H1 (cell line): ENCODE measurements at regions not wholly inside any gene's neighbourhood (a gene's known extent, or its start where the extent isn't known, plus 50 kb on each side); places are given as distances from the start of the nearest gene placed in this dataset.

Experiments
- CTCF ChIA-PET: fragments of 300-600 bp; sonication (Branson Sonifier 250); formaldehyde crosslinking; loops from one replicate; lab custom pipeline; 2021; ENCODE audit not compliant: partially characterized antibody; lab: Charles Lee
- POLR2A ChIA-PET: fragments of 300-600 bp; sonication (Branson Sonifier 250); formaldehyde crosslinking; loops from one replicate; lab custom pipeline; 2021; ENCODE audit warnings: inconsistent platforms; ENCODE audit not compliant: partially characterized antibody; lab: Charles Lee
- DNase-seq, 2 experiments: peaks; one replicate each; pipeline versions ENCODE4 v3.0.0 to v3.0.0-alpha.2; 2010 to 2022; ENCODE audit warnings: low spot score in 2 of 2, low read depth in 1 of 2, mixed read lengths in 1 of 2
- FAIRE-seq: peaks from 2 replicates; lab custom pipeline; 2011; peaks lifted over from hg19 to GRCh38; lab: Jason Lieb, UNC
- H2AFZ ChIP-seq: 2 replicates; pipeline ENCODE4 v1.8.1; 2012; ENCODE audit warnings: low read length, inconsistent platforms
- H2AK5ac ChIP-seq: 2 replicates; pipeline ENCODE4 v1.6.1; 2013; ENCODE audit warnings: low read depth, low read length
- H2BK120ac ChIP-seq: replicated peaks from 2 replicates; pipeline ENCODE3; 2013; ENCODE audit warnings: low read depth, low read length, inconsistent platforms
- H2BK12ac ChIP-seq: 2 replicates; pipeline ENCODE4 v1.6.1; 2013; ENCODE audit warnings: low read depth, low read length
- H2BK15ac ChIP-seq: 2 replicates; pipeline ENCODE4 v1.6.1; 2013; ENCODE audit warnings: low read length
- H2BK20ac ChIP-seq: 2 replicates; pipeline ENCODE4 v1.6.1; 2013; ENCODE audit warnings: low read length
- H2BK5ac ChIP-seq: 2 replicates; pipeline ENCODE4 v1.6.1; 2013; ENCODE audit warnings: low read depth, low read length
- H3K14ac ChIP-seq: 2 replicates; pipeline ENCODE4 v1.6.1; 2013; ENCODE audit warnings: inconsistent platforms; ENCODE audit not compliant: insufficient read length
- H3K18ac ChIP-seq: 2 replicates; pipeline ENCODE4 v1.6.1; 2013; ENCODE audit warnings: low read length; ENCODE audit errors: extremely low read depth
- H3K23ac ChIP-seq: 2 replicates; pipeline ENCODE4 v1.6.1; 2013; ENCODE audit warnings: inconsistent platforms; ENCODE audit not compliant: insufficient read length
- H3K23me2 ChIP-seq: 2 replicates; pipeline ENCODE4 v1.6.1; 2013; ENCODE audit warnings: low read depth, low read length
- H3K27ac ChIP-seq: 2 replicates; pipeline ENCODE4 v1.6.1; 2011; ENCODE audit warnings: low read depth, low read length, inconsistent platforms
- H3K27me3 ChIP-seq, 4 experiments: replicated peaks in 1 of 4; 1 replicate in 1 of 4; 2 replicates in 3 of 4; pipeline versions ENCODE4 v1.6.1 to v1.8.1; 2011 to 2013; ENCODE audit warnings: low read length in 3 of 4, mild to moderate bottlenecking in 3 of 4, inconsistent platforms in 2 of 4, mixed read lengths in 2 of 4, moderate library complexity in 1 of 4; ENCODE audit not compliant: control insufficient read depth in 3 of 4, insufficient read depth in 3 of 4; ENCODE audit errors: extremely low read depth in 1 of 4
- H3K36me3 ChIP-seq, 4 experiments: 2 replicates each; pipeline versions ENCODE4 v1.6.1 to v1.8.1; 2011 to 2013; ENCODE audit warnings: mild to moderate bottlenecking in 4 of 4, low read length in 3 of 4, moderate library complexity in 2 of 4, control low read depth in 1 of 4, inconsistent platforms in 1 of 4; ENCODE audit not compliant: insufficient read depth in 4 of 4, control insufficient read depth in 2 of 4
- H3K4ac ChIP-seq: replicated peaks from 2 replicates; pipeline ENCODE3; 2013; ENCODE audit warnings: low read length, low read depth, mixed read lengths, inconsistent platforms; ENCODE audit not compliant: insufficient read length
- H3K4me1 ChIP-seq, 4 experiments: replicated peaks in 1 of 4; 1 replicate in 1 of 4; 2 replicates in 3 of 4; pipeline versions ENCODE4 v1.6.1 to v1.8.1; 2011 to 2013; ENCODE audit warnings: low read length in 3 of 4, inconsistent platforms in 2 of 4, mixed read lengths in 1 of 4; ENCODE audit not compliant: insufficient read depth in 4 of 4, control insufficient read depth in 3 of 4
- H3K4me2 ChIP-seq, 2 experiments: 2 replicates each; pipeline versions ENCODE4 v1.6.1 to v1.8.1; 2011 to 2013; ENCODE audit warnings: low read depth in 2 of 2, low read length in 2 of 2, control low read depth in 1 of 2, inconsistent platforms in 1 of 2, mild to moderate bottlenecking in 1 of 2; ENCODE audit not compliant: insufficient read depth in 1 of 2
- H3K4me3 ChIP-seq, 4 experiments: fragments of 200-600, 300-600 bp in 1 of 4; sonication (generic), shearing (Covaris generic), sonication (Bioruptor Twin) in 1 of 4; 2 replicates each; pipeline versions ENCODE4 v1.5.1 to v1.8.1; 2011 to 2016; ENCODE audit warnings: low read length in 4 of 4, low read depth in 3 of 4, control low read depth in 2 of 4, inconsistent platforms in 2 of 4, mild to moderate bottlenecking in 2 of 4, mixed read lengths in 1 of 4, moderate library complexity in 1 of 4; ENCODE audit not compliant: insufficient read depth in 2 of 4; ENCODE audit errors: extremely low read depth in 1 of 4
- H3K56ac ChIP-seq: replicated peaks from 2 replicates; pipeline ENCODE3; 2013; ENCODE audit warnings: low read depth, mild to moderate bottlenecking, mixed read lengths, low read length, inconsistent platforms; ENCODE audit not compliant: insufficient read length
- H3K79me1 ChIP-seq: 2 replicates; pipeline ENCODE4 v1.6.1; 2013; ENCODE audit warnings: low read depth, low read length, control low read depth
- H3K79me2 ChIP-seq, 2 experiments: 2 replicates each; pipeline versions ENCODE4 v1.6.1 to v1.8.1; 2012 to 2013; ENCODE audit warnings: low read length in 2 of 2, mild to moderate bottlenecking in 2 of 2, inconsistent platforms in 1 of 2; ENCODE audit not compliant: insufficient read depth in 2 of 2, control insufficient read depth in 1 of 2
- H3K9ac ChIP-seq, 4 experiments: replicated peaks in 1 of 4; 1 replicate in 1 of 4; 2 replicates in 3 of 4; pipeline versions ENCODE4 v1.6.1 to v1.8.1; 2011 to 2013; ENCODE audit warnings: low read depth in 3 of 4, low read length in 3 of 4, control low read depth in 2 of 4, mild to moderate bottlenecking in 2 of 4, moderate library complexity in 2 of 4, inconsistent platforms in 1 of 4; ENCODE audit errors: extremely low read depth in 1 of 4
- H3K9me3 ChIP-seq, 2 experiments: 2 replicates each; pipeline versions ENCODE4 v1.6.1 to v1.8.1; 2012 to 2013; ENCODE audit warnings: mild to moderate bottlenecking in 2 of 2, moderate library complexity in 2 of 2, control low read depth in 1 of 2, inconsistent platforms in 1 of 2, low read depth in 1 of 2, low read length in 1 of 2, mixed read lengths in 1 of 2; ENCODE audit not compliant: insufficient read depth in 2 of 2
- H4K20me1 ChIP-seq, 2 experiments: replicated peaks in 1 of 2; 2 replicates each; pipeline versions ENCODE3 to v1.8.1; 2011 to 2013; ENCODE audit warnings: inconsistent platforms in 2 of 2, low read length in 2 of 2, mild to moderate bottlenecking in 1 of 2; ENCODE audit not compliant: insufficient read depth in 2 of 2, control insufficient read depth in 1 of 2
- H4K5ac ChIP-seq: 2 replicates; pipeline ENCODE4 v1.6.1; 2013; ENCODE audit warnings: low read length, low read depth, mixed read lengths, inconsistent platforms; ENCODE audit not compliant: insufficient read length
- H4K8ac ChIP-seq: 2 replicates; pipeline ENCODE4 v1.8.0; 2013; ENCODE audit warnings: mild to moderate bottlenecking, moderate library complexity, low read length, inconsistent platforms; ENCODE audit not compliant: insufficient read depth; ENCODE audit errors: extremely low read depth
- H4K91ac ChIP-seq: replicated peaks from 2 replicates; pipeline ENCODE3; 2013; ENCODE audit warnings: low read length, mixed read lengths, inconsistent platforms; ENCODE audit not compliant: insufficient read length
- ASH2L ChIP-seq: fragments of 200-600, 300-600 bp; sonication (generic); IDR thresholded peaks from one replicate; pipeline ENCODE4 v1.7.1; 2017; ENCODE audit warnings: low read length
- CBX5 ChIP-seq: fragments of 300-800, 300-1000 bp; sonication (generic); IDR thresholded peaks from 2 replicates; pipeline ENCODE4 v1.7.1; 2016; ENCODE audit warnings: antibody characterized with exemption, low read length, low read depth
- GTF2F1 ChIP-seq: IDR thresholded peaks from 2 replicates; pipeline ENCODE4 v1.6.1; 2012; ENCODE audit warnings: low read depth, low read length, improper control_type of control experiment, borderline replicate concordance
- HDAC2 ChIP-seq, 2 experiments: fragments of 300-600 bp in 1 of 2; sonication (generic) in 1 of 2; IDR thresholded peaks; 2 replicates each; pipeline ENCODE4 v1.6.1; 2011 to 2012; ENCODE audit warnings: low read depth in 2 of 2, low read length in 2 of 2, mild to moderate bottlenecking in 2 of 2, moderate library complexity in 2 of 2, borderline replicate concordance in 1 of 2, inconsistent platforms in 1 of 2
- KDM4A ChIP-seq: IDR thresholded peaks from one replicate; pipeline ENCODE4 v1.7.1; 2012; ENCODE audit warnings: low read depth, mild to moderate bottlenecking, moderate library complexity, low read length, inconsistent platforms; ENCODE audit not compliant: severe bottlenecking
- PHF8 ChIP-seq: fragments of 200-600 bp; sonication (generic); conservative IDR thresholded peaks from 2 replicates; pipeline ENCODE4 v1.7.1; 2012; ENCODE audit warnings: low read depth, mild to moderate bottlenecking, inconsistent platforms, low read length, moderate library complexity
- SAP30 ChIP-seq: fragments of 300-600 bp; sonication (generic); IDR thresholded peaks from 2 replicates; pipeline ENCODE4 v1.7.1; 2012; ENCODE audit warnings: low read length, moderate library complexity, mild to moderate bottlenecking, inconsistent platforms; ENCODE audit not compliant: insufficient read depth, insufficient replicate concordance
- SIX5 ChIP-seq: IDR thresholded peaks from 2 replicates; pipeline ENCODE4 v1.6.1; 2011; ENCODE audit warnings: mild to moderate bottlenecking, low read depth, low read length
- TBP ChIP-seq: IDR thresholded peaks from 2 replicates; pipeline ENCODE4 v1.6.1; 2011; ENCODE audit warnings: low read depth, low read length, improper control_type of control experiment
- WGBS, 2 experiments: shearing (Covaris generic) in 1 of 2; methylation state at CpG; one replicate each; pipeline versions ENCODE4 v1.1.6 to v1.1.7; 2013 to 2015; ENCODE audit warnings: low lambda C conversion rate in 2 of 2, mixed read lengths in 2 of 2, inconsistent platforms in 1 of 2, low coverage in 1 of 2, missing lambda C conversion rate in 1 of 2; ENCODE audit not compliant: insufficient replicate concordance in 2 of 2, insufficient coverage in 1 of 2, insufficient read length in 1 of 2; ENCODE audit errors: extremely low coverage in 1 of 2, missing lambda C conversion rate in 1 of 2; 5-methylcytosine and 5-hydroxymethylcytosine counted together
- TF ChIP-seq, protein P1 (sequence below): IDR thresholded peaks from 2 replicates; pipeline ENCODE4 v1.6.1; 2012; ENCODE audit warnings: low read length, inconsistent platforms
- TF ChIP-seq, protein P2 (sequence below): IDR thresholded peaks from 2 replicates; pipeline ENCODE4 v1.6.1; 2012; ENCODE audit warnings: inconsistent platforms

DNA sequence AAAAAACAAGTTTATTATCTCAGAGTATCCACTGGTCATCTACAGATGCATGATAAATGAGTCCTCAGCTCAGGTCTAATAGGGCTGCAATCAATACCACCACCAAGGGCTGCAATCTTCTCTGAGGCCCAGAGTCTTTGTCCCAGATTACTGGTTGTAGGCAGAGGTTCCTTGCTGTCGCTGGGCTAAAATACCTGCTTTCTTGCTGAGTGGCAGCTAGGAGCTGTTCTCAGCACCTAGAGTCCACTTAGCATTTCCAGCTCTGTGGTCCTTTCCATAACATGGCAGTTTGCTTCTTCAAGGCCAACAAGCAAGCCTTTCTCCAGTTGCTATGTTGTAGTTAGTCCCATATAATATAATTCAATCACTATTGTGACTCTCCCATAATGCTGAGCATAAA lies 351.3 kb downstream of the SLITRK1 start:
- no peak overlapping the region for H4K91ac ChIP-seq
- ChIA-PET POLR2A (no interaction called here), CTCF (no interaction called here)
- no peak overlapping the region for H3K9ac ChIP-seq
- H3K79me2 ChIP-seq, result no peaks in the 10 kb centered on the region
- H3K4ac ChIP-seq, result no peak overlapping the region
- no peak overlapping the region for H2BK15ac ChIP-seq
- no peaks in the 10 kb centered on the region for H3K79me1 ChIP-seq
- no peak overlapping the region for H3K18ac ChIP-seq
- no peaks in the 10 kb centered on the region for H3K27me3 ChIP-seq
- TF ChIP-seq KDM4A (no peak), SAP30 (no peak), SIX5 (no peak), CBX5 (no peak), GTF2F1 (no peak), HDAC2 (IDR thresholded peaks at IDR 0.05; ENCODE audit: borderline replicate concordance in 1 of 2, low read depth in 2 of 2, low read length in 2 of 2) (no peak), TBP (no peak), PHF8 (no peak), ASH2L (no peak)
- TF ChIP-seq, protein P1, sequence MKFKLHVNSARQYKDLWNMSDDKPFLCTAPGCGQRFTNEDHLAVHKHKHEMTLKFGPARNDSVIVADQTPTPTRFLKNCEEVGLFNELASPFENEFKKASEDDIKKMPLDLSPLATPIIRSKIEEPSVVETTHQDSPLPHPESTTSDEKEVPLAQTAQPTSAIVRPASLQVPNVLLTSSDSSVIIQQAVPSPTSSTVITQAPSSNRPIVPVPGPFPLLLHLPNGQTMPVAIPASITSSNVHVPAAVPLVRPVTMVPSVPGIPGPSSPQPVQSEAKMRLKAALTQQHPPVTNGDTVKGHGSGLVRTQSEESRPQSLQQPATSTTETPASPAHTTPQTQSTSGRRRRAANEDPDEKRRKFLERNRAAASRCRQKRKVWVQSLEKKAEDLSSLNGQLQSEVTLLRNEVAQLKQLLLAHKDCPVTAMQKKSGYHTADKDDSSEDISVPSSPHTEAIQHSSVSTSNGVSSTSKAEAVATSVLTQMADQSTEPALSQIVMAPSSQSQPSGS, result no peak
- TF ChIP-seq, protein P2, sequence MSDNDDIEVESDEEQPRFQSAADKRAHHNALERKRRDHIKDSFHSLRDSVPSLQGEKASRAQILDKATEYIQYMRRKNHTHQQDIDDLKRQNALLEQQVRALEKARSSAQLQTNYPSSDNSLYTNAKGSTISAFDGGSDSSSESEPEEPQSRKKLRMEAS, result no peak
- no peak overlapping the region for H3K14ac ChIP-seq
- H3K4me3 ChIP-seq, result no peak overlapping the region
- no peak overlapping the region for H2AFZ ChIP-seq
- no peak overlapping the region for H3K56ac ChIP-seq
- FAIRE-seq (no peak), DNase-seq (no peak)
- no peaks in the 10 kb centered on the region for H3K9me3 ChIP-seq
- H3K4me1 ChIP-seq, result peaks cover 0 to 2% (median 0%) of the 10 kb centered on the region in 4 experiments; a peak in 1 of 7 replicates
- no peak overlapping the region for H4K8ac ChIP-seq
- H2AK5ac ChIP-seq, result no peak overlapping the region
- H2BK5ac ChIP-seq, result no peak overlapping the region
- no peak overlapping the region for H2BK120ac ChIP-seq
- no peak overlapping the region for H2BK20ac ChIP-seq
- no peak overlapping the region for H3K27ac ChIP-seq
- no peak overlapping the region for H4K5ac ChIP-seq
- H3K23me2 ChIP-seq, result no peaks in the 10 kb centered on the region
- no peaks in the 10 kb centered on the region for H3K36me3 ChIP-seq
- no peak overlapping the region for H2BK12ac ChIP-seq
- WGBS, 2 experiments, result 93% methylated on average over 1 of the region's 1 CpG; no CpG with 5 or more reads in 1 of the 2 experiments
- H4K20me1 ChIP-seq, result no peaks in the 10 kb centered on the region
- H3K23ac ChIP-seq, result no peak overlapping the region
- H3K4me2 ChIP-seq, result no peak overlapping the region
